ENCODE measurements at regions not wholly inside any gene's neighbourhood (a gene's known extent, or its start where the extent isn't known, plus 50 kb on each side); places are given as distances from the start of the nearest gene placed in this dataset.

GRCh38 chr2:2484301-2484700 lies 153.2 kb upstream of the MYT1L start:
- 66 to 81% (median 79%) methylated on average over 8 of the region's 8 CpGs for WGBS, 3 donors
- no peak for ATAC-seq
- intact Hi-C loops (cut with DNase I) = no loop called here
- no peaks in the 10 kb centered on the region for H3K36me3 ChIP-seq (ENCODE audit: insufficient read depth in 1 of 2, low read depth in 1 of 2)
- H3K9me3 ChIP-seq = peaks cover 8% of the 10 kb centered on the region
- no peaks in the 10 kb centered on the region for H3K4me1 ChIP-seq
- TF ChIP-seq CTCF (IDR thresholded peaks at IDR 0.05) = no peak
- no peak overlapping the region for H3K27ac ChIP-seq
- no peaks in the 10 kb centered on the region for H3K27me3 ChIP-seq (ENCODE audit: insufficient read depth in 3 of 3, low read length in 2 of 3)
- no peak for DNase-seq
- no peak overlapping the region for H3K4me3 ChIP-seq

GRCh38 chr2:2482851-2483250 lies 151.8 kb upstream of the MYT1L start:
- ATAC-seq (no peak), DNase-seq (no peak)
- Histone ChIP-seq H3K4me3 (no peak overlapping the region), H3K36me3 (ENCODE audit: insufficient read depth in 1 of 2, low read depth in 1 of 2) (no peaks in the 10 kb centered on the region), H3K27ac (no peak overlapping the region), H3K9me3 (peaks cover 8% of the 10 kb centered on the region), H3K4me1 (no peaks in the 10 kb centered on the region), H3K27me3 (ENCODE audit: insufficient read depth in 3 of 3, low read length in 2 of 3) (no peaks in the 10 kb centered on the region)
- no peak for TF ChIP-seq CTCF (IDR thresholded peaks at IDR 0.05)
- WGBS, 3 donors = 68 to 71% (median 71%) methylated on average over 4 of the region's 4 CpGs
- intact Hi-C loops (cut with DNase I) = no loop called here

- 49 to 55% (median 52%) methylated on average over 12 of the region's 12 CpGs for WGBS, 3 donors
- TF ChIP-seq CTCF (IDR thresholded peaks at IDR 0.05) = no peak
- intact Hi-C loops (cut with DNase I) = no loop called here
- no peak for ATAC-seq
- Histone ChIP-seq H3K9me3 (no peaks in the 10 kb centered on the region), H3K4me3 (no peak overlapping the region), H3K4me1 (no peaks in the 10 kb centered on the region), H3K27ac (no peak overlapping the region), H3K36me3 (ENCODE audit: insufficient read depth in 1 of 2, low read depth in 1 of 2) (no peaks in the 10 kb centered on the region), H3K27me3 (ENCODE audit: insufficient read depth in 3 of 3, low read length in 2 of 3) (peaks cover 0 to 3% (median 0%) of the 10 kb centered on the region in 3 donors)
- DNase-seq = no peak
Observed at GRCh38 chr2:2472881-2473280, 141.8 kb upstream of the MYT1L start.

- WGBS, 3 donors = 77 to 85% (median 81%) methylated on average over 11 of the region's 11 CpGs
- H3K9me3 ChIP-seq = no peaks in the 10 kb centered on the region
- no peaks in the 10 kb centered on the region for H3K4me1 ChIP-seq
- ATAC-seq (no peak), DNase-seq (no peak)
- no peak overlapping the region for H3K27ac ChIP-seq
- intact Hi-C loops (cut with DNase I) = no loop called here
- peaks cover 0 to 3% (median 0%) of the 10 kb centered on the region in 3 donors for H3K27me3 ChIP-seq (ENCODE audit: insufficient read depth in 3 of 3, low read length in 2 of 3)
- H3K4me3 ChIP-seq = no peak overlapping the region
- H3K36me3 ChIP-seq (ENCODE audit: insufficient read depth in 1 of 2, low read depth in 1 of 2) = no peaks in the 10 kb centered on the region
- TF ChIP-seq CTCF (IDR thresholded peaks at IDR 0.05) = no peak
Observed at GRCh38 chr2:2472044-2472443, 141.0 kb upstream of the MYT1L start.

GRCh38 chr2:2466534-2466933 lies 135.5 kb upstream of the MYT1L start:
- ATAC-seq (no peak), DNase-seq (no peak)
- no peak for TF ChIP-seq CTCF (IDR thresholded peaks at IDR 0.05)
- Histone ChIP-seq H3K9me3 (no peaks in the 10 kb centered on the region), H3K4me1 (no peaks in the 10 kb centered on the region), H3K36me3 (ENCODE audit: insufficient read depth in 1 of 2, low read depth in 1 of 2) (no peaks in the 10 kb centered on the region), H3K27ac (no peak overlapping the region), H3K4me3 (no peak overlapping the region), H3K27me3 (ENCODE audit: insufficient read depth in 3 of 3, low read length in 2 of 3) (peaks cover 0 to 20% (median 0%) of the 10 kb centered on the region in 3 donors)
- WGBS, 3 donors = 76 to 84% (median 80%) methylated on average over 9 of the region's 9 CpGs
- intact Hi-C loops (cut with DNase I) = no loop called here
